Trophoblast cell (in vitro differentiated cells and primary cell): ENCODE measurements at regions not wholly inside any gene's neighbourhood (a gene's known extent, or its start where the extent isn't known, plus 50 kb on each side); places are given as distances from the start of the nearest gene placed in this dataset.

Experiments used
- DNase-seq, 2 donors: peaks; one replicate each; pipeline ENCODE4 v3.0.0-alpha.2; 2016
- H2AFZ ChIP-seq: 2 replicates; pipeline ENCODE4 v1.6.1; 2013; ENCODE audit warnings: low read length, moderate library complexity, mild to moderate bottlenecking; ENCODE audit not compliant: insufficient read depth, poor library complexity
- H2AK5ac ChIP-seq: 2 replicates; pipeline ENCODE4 v1.6.1; 2013; ENCODE audit warnings: mild to moderate bottlenecking, low read length
- H2BK120ac ChIP-seq: 2 replicates; pipeline ENCODE4 v1.6.1; 2013; ENCODE audit warnings: low read length, mild to moderate bottlenecking, moderate library complexity; ENCODE audit not compliant: insufficient read depth, poor library complexity
- H2BK12ac ChIP-seq: 2 replicates; pipeline ENCODE4 v1.6.1; 2013; ENCODE audit warnings: mild to moderate bottlenecking, low read length, moderate library complexity
- H2BK5ac ChIP-seq: 2 replicates; pipeline ENCODE4 v1.6.1; 2013; ENCODE audit warnings: low read length, low read depth, moderate library complexity, mild to moderate bottlenecking; ENCODE audit not compliant: poor library complexity
- H3K14ac ChIP-seq: 2 replicates; pipeline ENCODE4 v1.6.1; 2013; ENCODE audit warnings: mild to moderate bottlenecking, low read length
- H3K18ac ChIP-seq: 2 replicates; pipeline ENCODE4 v1.6.1; 2013; ENCODE audit warnings: mild to moderate bottlenecking, low read length
- H3K23ac ChIP-seq: 2 replicates; pipeline ENCODE4 v1.6.1; 2013; ENCODE audit warnings: low read length
- H3K27ac ChIP-seq: 2 replicates; pipeline ENCODE4 v1.5.1; 2013; ENCODE audit warnings: low read depth, mild to moderate bottlenecking, inconsistent platforms, low read length, moderate library complexity
- H3K27me3 ChIP-seq: 2 replicates; pipeline ENCODE4 v1.6.1; 2013; ENCODE audit warnings: inconsistent platforms, mild to moderate bottlenecking, low read length, moderate library complexity; ENCODE audit not compliant: insufficient read depth
- H3K36me3 ChIP-seq, 2 experiments: 1 replicate in 1 of 2; 2 replicates in 1 of 2; pipeline ENCODE4 v1.6.1; 2013; ENCODE audit warnings: low read length in 2 of 2, mild to moderate bottlenecking in 2 of 2, moderate library complexity in 1 of 2; ENCODE audit not compliant: insufficient read depth in 2 of 2, control insufficient read depth in 1 of 2
- H3K4ac ChIP-seq: 2 replicates; pipeline ENCODE4 v1.6.1; 2013; ENCODE audit warnings: low read depth, mild to moderate bottlenecking, low read length, moderate library complexity
- H3K4me1 ChIP-seq, 2 experiments: 1 replicate in 1 of 2; 2 replicates in 1 of 2; pipeline ENCODE4 v1.6.1; 2013; ENCODE audit warnings: low read length in 2 of 2, mild to moderate bottlenecking in 2 of 2, moderate library complexity in 1 of 2; ENCODE audit not compliant: insufficient read depth in 2 of 2, control insufficient read depth in 1 of 2
- H3K4me2 ChIP-seq: 2 replicates; pipeline ENCODE4 v1.6.1; 2013; ENCODE audit warnings: inconsistent platforms, mild to moderate bottlenecking, low read length, moderate library complexity
- H3K4me3 ChIP-seq: 2 replicates; pipeline ENCODE4 v1.5.1; 2013; ENCODE audit warnings: mild to moderate bottlenecking, low read depth, low read length, inconsistent platforms
- H3K79me1 ChIP-seq: one replicate; pipeline ENCODE4 v1.6.1; 2013; ENCODE audit warnings: low read length
- H3K79me2 ChIP-seq: 2 replicates; pipeline ENCODE4 v1.6.1; 2013; ENCODE audit warnings: low read length, mild to moderate bottlenecking; ENCODE audit not compliant: control insufficient read depth, insufficient read depth, poor library complexity
- H3K9ac ChIP-seq: 2 replicates; pipeline ENCODE4 v1.6.1; 2013; ENCODE audit warnings: mild to moderate bottlenecking, low read length
- H3K9me3 ChIP-seq: 2 replicates; pipeline ENCODE4 v1.6.1; 2013; ENCODE audit warnings: low read depth, mild to moderate bottlenecking, control low read depth, inconsistent platforms, low read length; ENCODE audit not compliant: insufficient read depth
- H4K12ac ChIP-seq: 2 replicates; pipeline ENCODE4 v1.6.1; 2013; ENCODE audit warnings: low read depth, mild to moderate bottlenecking, low read length, moderate library complexity
- H4K8ac ChIP-seq: 2 replicates; pipeline ENCODE4 v1.6.1; 2013; ENCODE audit warnings: low read depth, mild to moderate bottlenecking, low read length, moderate library complexity
- H4K91ac ChIP-seq: one replicate; pipeline ENCODE4 v1.6.1; 2013; ENCODE audit warnings: low read depth, mild to moderate bottlenecking, low read length, moderate library complexity
- WGBS: extraction: QIAGEN DNeasy Blood & Tissue Kit; methylation state at CpG from one replicate; pipeline ENCODE4 v1.1.7; 2013; ENCODE audit warnings: missing lambda C conversion rate; ENCODE audit not compliant: insufficient read length, insufficient coverage; ENCODE audit errors: extremely low coverage; 5-methylcytosine and 5-hydroxymethylcytosine counted together

- Histone ChIP-seq H4K8ac (no peak overlapping the region), H3K4me3 (no peak overlapping the region), H3K27me3 (no peaks in the 10 kb centered on the region), H3K36me3 (no peaks in the 10 kb centered on the region), H2AK5ac (no peak overlapping the region), H3K79me2 (no peaks in the 10 kb centered on the region), H3K14ac (no peak overlapping the region), H2BK12ac (no peak overlapping the region), H2AFZ (no peak overlapping the region), H4K91ac (no peak overlapping the region), H3K79me1 (no peaks in the 10 kb centered on the region), H2BK120ac (no peak overlapping the region), H3K4ac (no peak overlapping the region), H4K12ac (no peak overlapping the region), H3K4me1 (no peaks in the 10 kb centered on the region), H3K9me3 (no peaks in the 10 kb centered on the region), H2BK5ac (no peak overlapping the region), H3K18ac (no peak overlapping the region), H3K9ac (no peak overlapping the region), H3K4me2 (no peak overlapping the region), H3K23ac (no peak overlapping the region), H3K27ac (no peak overlapping the region)
- WGBS: no CpG with 5 or more reads among the region's 1 CpG
- no peak for DNase-seq
Observed at GRCh38 chr12:88327276-88327675, 185.2 kb downstream of the TMTC3 start.

- Histone ChIP-seq H4K8ac (no peak overlapping the region), H3K4me2 (no peak overlapping the region), H3K4me3 (no peak overlapping the region), H3K23ac (no peak overlapping the region), H3K9ac (no peak overlapping the region), H3K36me3 (no peaks in the 10 kb centered on the region), H3K79me1 (no peaks in the 10 kb centered on the region), H3K9me3 (no peaks in the 10 kb centered on the region), H3K18ac (no peak overlapping the region), H4K91ac (no peak overlapping the region), H2BK5ac (no peak overlapping the region), H4K12ac (no peak overlapping the region), H3K14ac (no peak overlapping the region), H2BK120ac (no peak overlapping the region), H3K27me3 (no peaks in the 10 kb centered on the region), H3K79me2 (no peaks in the 10 kb centered on the region), H3K4me1 (no peaks in the 10 kb centered on the region), H2BK12ac (no peak overlapping the region), H2AK5ac (no peak overlapping the region), H3K27ac (no peak overlapping the region), H3K4ac (no peak overlapping the region), H2AFZ (no peak overlapping the region)
- WGBS: no CpG with 5 or more reads among the region's 3 CpGs
- no peak for DNase-seq
Observed at GRCh38 chr12:88328090-88328489, 186.0 kb downstream of the TMTC3 start.

GRCh38 chr12:88329833-88330232, 187.7 kb downstream of the TMTC3 start:
- Histone ChIP-seq H3K4me1 (no peaks in the 10 kb centered on the region), H3K27ac (no peak overlapping the region), H3K79me1 (no peaks in the 10 kb centered on the region), H3K4me2 (no peak overlapping the region), H3K27me3 (no peaks in the 10 kb centered on the region), H3K14ac (no peak overlapping the region), H3K4me3 (no peak overlapping the region), H2BK12ac (no peak overlapping the region), H2BK5ac (no peak overlapping the region), H3K36me3 (no peaks in the 10 kb centered on the region), H3K23ac (no peak overlapping the region), H4K8ac (no peak overlapping the region), H3K4ac (no peak overlapping the region), H2AK5ac (no peak overlapping the region), H3K9ac (no peak overlapping the region), H2BK120ac (no peak overlapping the region), H3K79me2 (no peaks in the 10 kb centered on the region), H4K91ac (no peak overlapping the region), H2AFZ (no peak overlapping the region), H3K18ac (no peak overlapping the region), H4K12ac (no peak overlapping the region), H3K9me3 (no peaks in the 10 kb centered on the region)
- DNase-seq: no peak

- Histone ChIP-seq H3K4me2 (no peak overlapping the region), H3K27ac (peak overlapping the region; percentile 25), H4K8ac (no peak overlapping the region), H3K79me2 (no peaks in the 10 kb centered on the region), H2BK5ac (no peak overlapping the region), H3K27me3 (no peaks in the 10 kb centered on the region), H2AFZ (no peak overlapping the region), H3K79me1 (no peaks in the 10 kb centered on the region), H3K9me3 (no peaks in the 10 kb centered on the region), H4K91ac (no peak overlapping the region), H2BK120ac (no peak overlapping the region), H2AK5ac (no peak overlapping the region), H3K4ac (no peak overlapping the region), H2BK12ac (no peak overlapping the region), H4K12ac (no peak overlapping the region), H3K4me3 (no peak overlapping the region), H3K14ac (no peak overlapping the region), H3K4me1 (peaks cover 0 to 2% of the 10 kb centered on the region in 2 experiments), H3K18ac (no peak overlapping the region), H3K36me3 (no peaks in the 10 kb centered on the region), H3K23ac (no peak overlapping the region), H3K9ac (no peak overlapping the region)
- no CpG with 5 or more reads among the region's 3 CpGs for WGBS
- peak; percentile 72 to 82 for DNase-seq
Observed at GRCh38 chr12:88334271-88334670, 192.2 kb downstream of the TMTC3 start.
